Ishikawa (cell line): ENCODE measurements at regions not wholly inside any gene's neighbourhood (a gene's known extent, or its start where the extent isn't known, plus 50 kb on each side); places are given as distances from the start of the nearest gene placed in this dataset.

Source experiments
- CEBPB ChIP-seq: IDR thresholded peaks from 2 replicates; pipeline ENCODE4 v1.6.1; 2012
- CREB1 ChIP-seq: IDR thresholded peaks from 2 replicates; pipeline ENCODE4 v1.6.1; 2012; ENCODE audit warnings: low read depth
- EGR1 ChIP-seq: IDR thresholded peaks from 2 replicates; pipeline ENCODE4 v1.6.1; 2012
- EP300 ChIP-seq: IDR thresholded peaks from 2 replicates; pipeline ENCODE4 v1.6.1; 2012; ENCODE audit warnings: borderline replicate concordance
- FOXM1 ChIP-seq: IDR thresholded peaks from 2 replicates; pipeline ENCODE4 v1.6.1; 2012; ENCODE audit warnings: low read depth, borderline replicate concordance
- NFIC ChIP-seq: IDR thresholded peaks from 2 replicates; pipeline ENCODE4 v1.6.1; 2012
- RAD21 ChIP-seq: IDR thresholded peaks from 2 replicates; pipeline ENCODE4 v1.6.1; 2012; ENCODE audit warnings: low read depth
- TAF1 ChIP-seq: IDR thresholded peaks from 2 replicates; pipeline ENCODE4 v1.6.1; 2012; ENCODE audit warnings: low read depth, mild to moderate bottlenecking
- TCF12 ChIP-seq: IDR thresholded peaks from 2 replicates; pipeline ENCODE4 v1.6.1; 2012; ENCODE audit warnings: low read depth
- TEAD4 ChIP-seq: IDR thresholded peaks from 2 replicates; pipeline ENCODE4 v1.6.1; 2012
- YY1 ChIP-seq: IDR thresholded peaks from 2 replicates; pipeline ENCODE4 v1.6.1; 2012; ENCODE audit warnings: low read depth
- ZBTB7A ChIP-seq: IDR thresholded peaks from 2 replicates; pipeline ENCODE4 v1.6.1; 2012; ENCODE audit warnings: low read depth
- TF ChIP-seq, protein P1 (sequence below): IDR thresholded peaks from 2 replicates; pipeline ENCODE4 v1.6.1; 2012
- TF ChIP-seq, protein P2 (sequence below): IDR thresholded peaks from 2 replicates; pipeline ENCODE4 v1.6.1; 2012
- TF ChIP-seq, protein P3 (sequence below): IDR thresholded peaks from 2 replicates; pipeline ENCODE4 v1.6.1; 2012; ENCODE audit warnings: low read depth, mild to moderate bottlenecking

DNA sequence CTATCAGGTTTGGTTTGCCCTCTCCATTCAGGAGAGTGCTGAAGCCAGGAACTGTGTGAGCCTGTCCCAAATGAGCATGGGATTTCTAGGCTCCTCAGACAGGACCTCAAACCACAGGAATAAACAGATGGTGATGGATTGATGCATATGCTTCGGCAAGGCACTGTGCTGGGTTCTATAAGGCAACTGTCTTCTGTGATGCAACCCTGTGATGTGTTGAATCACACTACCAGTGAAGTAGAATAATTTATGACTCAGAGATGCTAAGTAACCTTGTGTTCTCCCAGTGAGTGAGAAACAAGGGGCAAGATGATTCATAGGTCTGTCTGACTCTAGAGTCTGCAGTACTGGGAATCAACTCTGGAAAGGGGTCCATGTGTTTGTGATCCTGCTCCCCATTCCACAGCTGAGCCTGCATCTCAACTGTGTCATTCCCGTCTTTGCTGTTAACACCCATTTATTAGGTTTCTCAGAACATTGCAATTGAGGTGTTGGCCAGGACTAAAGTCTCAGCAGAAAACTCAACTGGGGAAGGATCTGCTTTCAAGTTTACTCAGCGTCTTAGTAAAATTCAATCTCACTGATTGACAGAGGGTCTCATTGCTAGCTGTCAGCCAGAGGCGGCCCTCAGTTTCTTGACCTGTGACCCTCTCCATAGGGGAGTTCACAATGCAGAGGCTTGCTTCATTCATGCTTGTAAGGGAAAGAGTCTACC, 510.1 kb upstream of the CFAP20DC start:
- no peak for TF ChIP-seq ZBTB7A
- no peak for TF ChIP-seq CEBPB
- TF ChIP-seq YY1, result no peak
- TF ChIP-seq EGR1, result no peak
- TF ChIP-seq, protein P1, sequence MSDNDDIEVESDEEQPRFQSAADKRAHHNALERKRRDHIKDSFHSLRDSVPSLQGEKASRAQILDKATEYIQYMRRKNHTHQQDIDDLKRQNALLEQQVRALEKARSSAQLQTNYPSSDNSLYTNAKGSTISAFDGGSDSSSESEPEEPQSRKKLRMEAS, result no peak
- no peak for TF ChIP-seq TCF12

DNA sequence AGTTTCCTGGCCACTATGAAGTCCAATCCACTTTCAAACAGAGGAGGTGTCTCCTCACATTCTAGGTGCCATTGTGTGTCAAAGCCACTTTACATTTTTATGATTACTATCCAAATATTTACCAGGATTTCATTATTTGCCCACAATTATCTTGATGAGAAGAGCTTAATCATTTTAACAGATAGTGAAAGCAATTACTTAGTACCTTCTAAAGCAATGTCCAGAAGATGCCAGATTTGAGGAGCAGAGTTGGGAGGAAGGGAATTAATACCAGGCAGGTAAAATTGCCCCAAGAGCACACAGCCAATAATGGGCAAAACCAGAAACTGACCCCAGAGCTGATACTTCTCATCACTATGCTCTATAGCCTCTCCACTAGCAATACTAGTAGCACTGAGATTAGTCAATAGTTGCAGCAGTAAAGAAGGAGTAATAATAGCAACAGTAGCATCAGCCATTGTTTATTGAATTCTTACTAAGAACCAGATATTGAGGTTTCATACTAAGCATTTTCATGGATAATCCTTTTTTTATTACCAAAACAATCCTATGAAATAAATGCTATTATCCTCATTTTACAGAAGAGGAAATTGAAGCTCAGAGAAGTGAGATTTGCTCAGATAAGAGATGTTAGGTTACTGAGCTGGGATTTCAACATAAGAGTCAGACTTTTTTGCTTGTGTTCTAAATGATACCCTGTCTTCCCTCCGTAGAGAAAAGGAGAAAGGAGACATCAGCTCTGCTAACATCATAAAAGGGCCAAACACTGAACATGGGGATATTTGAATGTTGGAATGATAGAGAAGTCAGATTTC, 509.3 kb upstream of the CFAP20DC start:
- TF ChIP-seq, protein P2, sequence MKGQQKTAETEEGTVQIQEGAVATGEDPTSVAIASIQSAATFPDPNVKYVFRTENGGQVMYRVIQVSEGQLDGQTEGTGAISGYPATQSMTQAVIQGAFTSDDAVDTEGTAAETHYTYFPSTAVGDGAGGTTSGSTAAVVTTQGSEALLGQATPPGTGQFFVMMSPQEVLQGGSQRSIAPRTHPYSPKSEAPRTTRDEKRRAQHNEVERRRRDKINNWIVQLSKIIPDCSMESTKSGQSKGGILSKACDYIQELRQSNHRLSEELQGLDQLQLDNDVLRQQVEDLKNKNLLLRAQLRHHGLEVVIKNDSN, result no peak
- no peak for TF ChIP-seq EP300
- TF ChIP-seq RAD21, result no peak
- TF ChIP-seq EGR1, result no peak
- TF ChIP-seq FOXM1, result no peak
- TF ChIP-seq, protein P1, result no peak
- no peak for TF ChIP-seq ZBTB7A
- no peak for TF ChIP-seq NFIC
- no peak for TF ChIP-seq CEBPB
- no peak for TF ChIP-seq CREB1
- no peak for TF ChIP-seq YY1
- TF ChIP-seq TCF12, result no peak

DNA sequence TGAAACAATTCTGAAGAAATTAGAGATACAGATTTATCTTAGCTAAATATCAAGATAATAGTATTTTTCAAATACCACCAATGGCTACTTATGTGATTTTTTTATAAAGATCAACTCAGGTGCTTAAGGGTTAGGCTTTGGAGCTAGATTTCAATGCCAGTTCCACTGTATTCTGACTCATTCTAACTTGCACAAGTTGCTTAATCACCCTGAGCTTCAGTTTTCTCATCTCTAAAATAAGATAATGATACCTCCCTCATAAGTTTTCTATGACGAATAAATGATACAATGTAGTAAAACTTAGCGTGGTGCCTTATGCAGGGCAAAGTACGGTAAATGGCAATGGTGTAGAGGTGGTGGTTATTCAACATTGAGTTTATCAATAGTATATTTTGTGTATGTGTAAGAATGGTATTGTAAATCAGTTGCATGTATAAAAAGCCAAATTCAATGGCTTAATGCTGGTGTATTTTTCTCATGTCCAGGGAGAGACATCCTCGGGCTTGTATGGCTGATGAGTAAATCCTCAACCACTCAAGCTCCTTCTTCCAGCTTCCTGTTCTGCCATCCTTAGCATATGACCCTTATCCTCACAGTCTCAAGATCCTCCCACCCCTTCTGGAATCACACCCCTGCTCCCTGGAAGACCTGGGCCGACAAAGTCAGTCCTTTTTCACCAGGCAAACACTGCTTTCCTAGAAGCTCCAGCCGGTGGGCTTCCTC, 505.9 kb upstream of the CFAP20DC start:
- no peak for TF ChIP-seq CREB1
- no peak for TF ChIP-seq FOXM1
- no peak for TF ChIP-seq YY1
- TF ChIP-seq TAF1, result no peak
- no peak for TF ChIP-seq ZBTB7A
- TF ChIP-seq EGR1, result no peak
- no peak for TF ChIP-seq RAD21
- no peak for TF ChIP-seq CEBPB
- TF ChIP-seq, protein P2, result no peak
- TF ChIP-seq TCF12, result no peak
- TF ChIP-seq, protein P3, sequence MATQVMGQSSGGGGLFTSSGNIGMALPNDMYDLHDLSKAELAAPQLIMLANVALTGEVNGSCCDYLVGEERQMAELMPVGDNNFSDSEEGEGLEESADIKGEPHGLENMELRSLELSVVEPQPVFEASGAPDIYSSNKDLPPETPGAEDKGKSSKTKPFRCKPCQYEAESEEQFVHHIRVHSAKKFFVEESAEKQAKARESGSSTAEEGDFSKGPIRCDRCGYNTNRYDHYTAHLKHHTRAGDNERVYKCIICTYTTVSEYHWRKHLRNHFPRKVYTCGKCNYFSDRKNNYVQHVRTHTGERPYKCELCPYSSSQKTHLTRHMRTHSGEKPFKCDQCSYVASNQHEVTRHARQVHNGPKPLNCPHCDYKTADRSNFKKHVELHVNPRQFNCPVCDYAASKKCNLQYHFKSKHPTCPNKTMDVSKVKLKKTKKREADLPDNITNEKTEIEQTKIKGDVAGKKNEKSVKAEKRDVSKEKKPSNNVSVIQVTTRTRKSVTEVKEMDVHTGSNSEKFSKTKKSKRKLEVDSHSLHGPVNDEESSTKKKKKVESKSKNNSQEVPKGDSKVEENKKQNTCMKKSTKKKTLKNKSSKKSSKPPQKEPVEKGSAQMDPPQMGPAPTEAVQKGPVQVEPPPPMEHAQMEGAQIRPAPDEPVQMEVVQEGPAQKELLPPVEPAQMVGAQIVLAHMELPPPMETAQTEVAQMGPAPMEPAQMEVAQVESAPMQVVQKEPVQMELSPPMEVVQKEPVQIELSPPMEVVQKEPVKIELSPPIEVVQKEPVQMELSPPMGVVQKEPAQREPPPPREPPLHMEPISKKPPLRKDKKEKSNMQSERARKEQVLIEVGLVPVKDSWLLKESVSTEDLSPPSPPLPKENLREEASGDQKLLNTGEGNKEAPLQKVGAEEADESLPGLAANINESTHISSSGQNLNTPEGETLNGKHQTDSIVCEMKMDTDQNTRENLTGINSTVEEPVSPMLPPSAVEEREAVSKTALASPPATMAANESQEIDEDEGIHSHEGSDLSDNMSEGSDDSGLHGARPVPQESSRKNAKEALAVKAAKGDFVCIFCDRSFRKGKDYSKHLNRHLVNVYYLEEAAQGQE, result no peak
- TF ChIP-seq, protein P1, result no peak
- TF ChIP-seq NFIC, result no peak
- TF ChIP-seq TEAD4, result no peak
- TF ChIP-seq EP300, result no peak

DNA sequence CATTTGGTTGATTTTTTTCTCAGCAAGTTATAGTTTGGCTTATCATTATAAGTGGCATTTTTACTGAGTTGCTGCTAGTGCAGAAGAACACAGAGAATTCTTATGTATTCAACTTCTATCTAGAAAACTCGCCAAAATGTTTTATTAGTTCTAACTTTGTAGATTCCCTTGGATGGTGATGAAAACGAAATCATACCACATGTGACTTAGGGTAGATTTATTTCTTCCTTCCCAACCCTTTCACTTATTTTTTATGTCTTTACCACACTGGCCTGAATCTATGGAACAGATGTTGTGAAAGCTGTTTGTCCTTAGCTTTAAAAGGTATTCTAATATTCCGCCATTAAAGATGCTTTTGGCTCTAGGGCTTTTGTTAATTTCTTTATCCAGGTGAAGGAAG, 503.3 kb upstream of the CFAP20DC start:
- no peak for TF ChIP-seq RAD21
- no peak for TF ChIP-seq NFIC
- no peak for TF ChIP-seq EP300
- TF ChIP-seq YY1, result no peak
- no peak for TF ChIP-seq TCF12
- no peak for TF ChIP-seq CREB1
- TF ChIP-seq TAF1, result no peak
- TF ChIP-seq EGR1, result no peak
- TF ChIP-seq FOXM1, result no peak
- no peak for TF ChIP-seq TEAD4
- TF ChIP-seq, protein P2, result no peak
- TF ChIP-seq, protein P3, result no peak
